H1 (cell line): ENCODE measurements at regions not wholly inside any gene's neighbourhood (a gene's known extent, or its start where the extent isn't known, plus 50 kb on each side); places are given as distances from the start of the nearest gene placed in this dataset.

ENCODE experiments used
- CTCF ChIA-PET: fragments of 300-600 bp; sonication (Branson Sonifier 250); formaldehyde crosslinking; loops from one replicate; lab custom pipeline; 2021; ENCODE audit not compliant: partially characterized antibody; lab: Charles Lee
- POLR2A ChIA-PET: fragments of 300-600 bp; sonication (Branson Sonifier 250); formaldehyde crosslinking; loops from one replicate; lab custom pipeline; 2021; ENCODE audit warnings: inconsistent platforms; ENCODE audit not compliant: partially characterized antibody; lab: Charles Lee
- DNase-seq, 2 experiments: peaks; one replicate each; pipeline versions ENCODE4 v3.0.0 to v3.0.0-alpha.2; 2010 to 2022; ENCODE audit warnings: low spot score in 2 of 2, low read depth in 1 of 2, mixed read lengths in 1 of 2
- FAIRE-seq: peaks from 2 replicates; lab custom pipeline; 2011; peaks lifted over from hg19 to GRCh38; lab: Jason Lieb, UNC
- H2AFZ ChIP-seq: 2 replicates; pipeline ENCODE4 v1.8.1; 2012; ENCODE audit warnings: low read length, inconsistent platforms
- H2AK5ac ChIP-seq: 2 replicates; pipeline ENCODE4 v1.6.1; 2013; ENCODE audit warnings: low read depth, low read length
- H2BK120ac ChIP-seq: replicated peaks from 2 replicates; pipeline ENCODE3; 2013; ENCODE audit warnings: low read depth, low read length, inconsistent platforms
- H2BK12ac ChIP-seq: 2 replicates; pipeline ENCODE4 v1.6.1; 2013; ENCODE audit warnings: low read depth, low read length
- H2BK15ac ChIP-seq: 2 replicates; pipeline ENCODE4 v1.6.1; 2013; ENCODE audit warnings: low read length
- H2BK20ac ChIP-seq: 2 replicates; pipeline ENCODE4 v1.6.1; 2013; ENCODE audit warnings: low read length
- H2BK5ac ChIP-seq: 2 replicates; pipeline ENCODE4 v1.6.1; 2013; ENCODE audit warnings: low read depth, low read length
- H3K14ac ChIP-seq: 2 replicates; pipeline ENCODE4 v1.6.1; 2013; ENCODE audit warnings: inconsistent platforms; ENCODE audit not compliant: insufficient read length
- H3K18ac ChIP-seq: 2 replicates; pipeline ENCODE4 v1.6.1; 2013; ENCODE audit warnings: low read length; ENCODE audit errors: extremely low read depth
- H3K23ac ChIP-seq: 2 replicates; pipeline ENCODE4 v1.6.1; 2013; ENCODE audit warnings: inconsistent platforms; ENCODE audit not compliant: insufficient read length
- H3K23me2 ChIP-seq: 2 replicates; pipeline ENCODE4 v1.6.1; 2013; ENCODE audit warnings: low read depth, low read length
- H3K27ac ChIP-seq: 2 replicates; pipeline ENCODE4 v1.6.1; 2011; ENCODE audit warnings: low read depth, low read length, inconsistent platforms
- H3K27me3 ChIP-seq, 4 experiments: replicated peaks in 1 of 4; 1 replicate in 1 of 4; 2 replicates in 3 of 4; pipeline versions ENCODE4 v1.6.1 to v1.8.1; 2011 to 2013; ENCODE audit warnings: low read length in 3 of 4, mild to moderate bottlenecking in 3 of 4, inconsistent platforms in 2 of 4, mixed read lengths in 2 of 4, moderate library complexity in 1 of 4; ENCODE audit not compliant: control insufficient read depth in 3 of 4, insufficient read depth in 3 of 4; ENCODE audit errors: extremely low read depth in 1 of 4
- H3K36me3 ChIP-seq, 4 experiments: 2 replicates each; pipeline versions ENCODE4 v1.6.1 to v1.8.1; 2011 to 2013; ENCODE audit warnings: mild to moderate bottlenecking in 4 of 4, low read length in 3 of 4, moderate library complexity in 2 of 4, control low read depth in 1 of 4, inconsistent platforms in 1 of 4; ENCODE audit not compliant: insufficient read depth in 4 of 4, control insufficient read depth in 2 of 4
- H3K4ac ChIP-seq: replicated peaks from 2 replicates; pipeline ENCODE3; 2013; ENCODE audit warnings: low read length, low read depth, mixed read lengths, inconsistent platforms; ENCODE audit not compliant: insufficient read length
- H3K4me1 ChIP-seq, 4 experiments: replicated peaks in 1 of 4; 1 replicate in 1 of 4; 2 replicates in 3 of 4; pipeline versions ENCODE4 v1.6.1 to v1.8.1; 2011 to 2013; ENCODE audit warnings: low read length in 3 of 4, inconsistent platforms in 2 of 4, mixed read lengths in 1 of 4; ENCODE audit not compliant: insufficient read depth in 4 of 4, control insufficient read depth in 3 of 4
- H3K4me2 ChIP-seq, 2 experiments: 2 replicates each; pipeline versions ENCODE4 v1.6.1 to v1.8.1; 2011 to 2013; ENCODE audit warnings: low read depth in 2 of 2, low read length in 2 of 2, control low read depth in 1 of 2, inconsistent platforms in 1 of 2, mild to moderate bottlenecking in 1 of 2; ENCODE audit not compliant: insufficient read depth in 1 of 2
- H3K4me3 ChIP-seq, 4 experiments: fragments of 200-600, 300-600 bp in 1 of 4; sonication (generic), shearing (Covaris generic), sonication (Bioruptor Twin) in 1 of 4; 2 replicates each; pipeline versions ENCODE4 v1.5.1 to v1.8.1; 2011 to 2016; ENCODE audit warnings: low read length in 4 of 4, low read depth in 3 of 4, control low read depth in 2 of 4, inconsistent platforms in 2 of 4, mild to moderate bottlenecking in 2 of 4, mixed read lengths in 1 of 4, moderate library complexity in 1 of 4; ENCODE audit not compliant: insufficient read depth in 2 of 4; ENCODE audit errors: extremely low read depth in 1 of 4
- H3K56ac ChIP-seq: replicated peaks from 2 replicates; pipeline ENCODE3; 2013; ENCODE audit warnings: low read depth, mild to moderate bottlenecking, mixed read lengths, low read length, inconsistent platforms; ENCODE audit not compliant: insufficient read length
- H3K79me1 ChIP-seq: 2 replicates; pipeline ENCODE4 v1.6.1; 2013; ENCODE audit warnings: low read depth, low read length, control low read depth
- H3K79me2 ChIP-seq, 2 experiments: 2 replicates each; pipeline versions ENCODE4 v1.6.1 to v1.8.1; 2012 to 2013; ENCODE audit warnings: low read length in 2 of 2, mild to moderate bottlenecking in 2 of 2, inconsistent platforms in 1 of 2; ENCODE audit not compliant: insufficient read depth in 2 of 2, control insufficient read depth in 1 of 2
- H3K9ac ChIP-seq, 4 experiments: replicated peaks in 1 of 4; 1 replicate in 1 of 4; 2 replicates in 3 of 4; pipeline versions ENCODE4 v1.6.1 to v1.8.1; 2011 to 2013; ENCODE audit warnings: low read depth in 3 of 4, low read length in 3 of 4, control low read depth in 2 of 4, mild to moderate bottlenecking in 2 of 4, moderate library complexity in 2 of 4, inconsistent platforms in 1 of 4; ENCODE audit errors: extremely low read depth in 1 of 4
- H3K9me3 ChIP-seq, 2 experiments: 2 replicates each; pipeline versions ENCODE4 v1.6.1 to v1.8.1; 2012 to 2013; ENCODE audit warnings: mild to moderate bottlenecking in 2 of 2, moderate library complexity in 2 of 2, control low read depth in 1 of 2, inconsistent platforms in 1 of 2, low read depth in 1 of 2, low read length in 1 of 2, mixed read lengths in 1 of 2; ENCODE audit not compliant: insufficient read depth in 2 of 2
- H4K20me1 ChIP-seq, 2 experiments: replicated peaks in 1 of 2; 2 replicates each; pipeline versions ENCODE3 to v1.8.1; 2011 to 2013; ENCODE audit warnings: inconsistent platforms in 2 of 2, low read length in 2 of 2, mild to moderate bottlenecking in 1 of 2; ENCODE audit not compliant: insufficient read depth in 2 of 2, control insufficient read depth in 1 of 2
- H4K5ac ChIP-seq: 2 replicates; pipeline ENCODE4 v1.6.1; 2013; ENCODE audit warnings: low read length, low read depth, mixed read lengths, inconsistent platforms; ENCODE audit not compliant: insufficient read length
- H4K8ac ChIP-seq: 2 replicates; pipeline ENCODE4 v1.8.0; 2013; ENCODE audit warnings: mild to moderate bottlenecking, moderate library complexity, low read length, inconsistent platforms; ENCODE audit not compliant: insufficient read depth; ENCODE audit errors: extremely low read depth
- H4K91ac ChIP-seq: replicated peaks from 2 replicates; pipeline ENCODE3; 2013; ENCODE audit warnings: low read length, mixed read lengths, inconsistent platforms; ENCODE audit not compliant: insufficient read length
- BCL11A ChIP-seq, 2 experiments: IDR thresholded peaks; one replicate each; pipeline ENCODE4 v1.6.1; 2011; ENCODE audit warnings: low read depth in 2 of 2, low read length in 2 of 2, mild to moderate bottlenecking in 2 of 2
- WGBS, 2 experiments: shearing (Covaris generic) in 1 of 2; methylation state at CpG; one replicate each; pipeline versions ENCODE4 v1.1.6 to v1.1.7; 2013 to 2015; ENCODE audit warnings: low lambda C conversion rate in 2 of 2, mixed read lengths in 2 of 2, inconsistent platforms in 1 of 2, low coverage in 1 of 2, missing lambda C conversion rate in 1 of 2; ENCODE audit not compliant: insufficient replicate concordance in 2 of 2, insufficient coverage in 1 of 2, insufficient read length in 1 of 2; ENCODE audit errors: extremely low coverage in 1 of 2, missing lambda C conversion rate in 1 of 2; 5-methylcytosine and 5-hydroxymethylcytosine counted together

DNA sequence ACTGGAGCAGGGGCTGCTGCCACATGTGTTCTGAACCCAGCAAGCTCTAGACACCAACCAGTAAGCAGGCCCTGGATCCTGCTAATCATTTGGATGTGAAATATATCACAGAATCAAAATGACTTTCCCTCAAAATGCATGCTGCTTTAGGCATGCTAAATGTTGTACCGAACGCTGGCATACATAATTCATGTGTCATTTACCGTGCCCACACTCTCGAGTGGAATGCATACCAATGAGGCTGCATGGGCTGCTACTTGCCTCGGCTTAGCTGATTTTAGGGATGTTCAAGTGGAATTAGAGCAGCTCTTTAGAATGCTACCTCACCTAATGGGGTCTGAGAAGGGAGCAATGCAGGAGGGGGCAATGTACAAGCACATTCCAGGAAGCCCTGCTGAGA is 509.6 kb upstream of the RAB6C start:
- H4K91ac ChIP-seq, result no peak overlapping the region

More for the DNA sequence above, 509.6 kb upstream of the RAB6C start:
- 82% methylated on average over 5 of the region's 5 CpGs; no CpG with 5 or more reads in 1 of the 2 experiments for WGBS, 2 experiments
- no peak overlapping the region for H2BK5ac ChIP-seq
- no peaks in the 10 kb centered on the region for H3K4me1 ChIP-seq
- no peaks in the 10 kb centered on the region for H4K20me1 ChIP-seq
- H2BK15ac ChIP-seq, result no peak overlapping the region
- no peak for TF ChIP-seq BCL11A (IDR thresholded peaks at IDR 0.05; ENCODE audit: low read depth in 2 of 2, low read length in 2 of 2)
- H3K9ac ChIP-seq, result no peak overlapping the region
- peaks cover 0 to 5% of the 10 kb centered on the region in 2 experiments; a peak in 1 of 4 replicates for H3K9me3 ChIP-seq
- no peak overlapping the region for H3K4me2 ChIP-seq
- no peak overlapping the region for H2BK120ac ChIP-seq
- H3K56ac ChIP-seq, result no peak overlapping the region
- no peak overlapping the region for H2AFZ ChIP-seq
- no peak overlapping the region for H3K4me3 ChIP-seq
- no peaks in the 10 kb centered on the region for H3K79me1 ChIP-seq
- H3K4ac ChIP-seq, result no peak overlapping the region
- FAIRE-seq (no peak), DNase-seq (no peak)
- H4K8ac ChIP-seq, result no peak overlapping the region
- H2BK12ac ChIP-seq, result no peak overlapping the region
- H4K5ac ChIP-seq, result no peak overlapping the region
- H3K79me2 ChIP-seq, result no peaks in the 10 kb centered on the region
- H3K27ac ChIP-seq, result no peak overlapping the region
- H3K27me3 ChIP-seq, result no peaks in the 10 kb centered on the region
- H3K23me2 ChIP-seq, result no peaks in the 10 kb centered on the region
- H3K14ac ChIP-seq, result no peak overlapping the region
- no peak overlapping the region for H2BK20ac ChIP-seq
- no peak overlapping the region for H3K18ac ChIP-seq
- H3K23ac ChIP-seq, result no peak overlapping the region
- CTCF ChIA-PET, result no interaction called here
- H2AK5ac ChIP-seq, result no peak overlapping the region
- no peaks in the 10 kb centered on the region for H3K36me3 ChIP-seq
- POLR2A ChIA-PET, result no interaction called here
